HEK293 (cell line): ENCODE measurements at regions not wholly inside any gene's neighbourhood (a gene's known extent, or its start where the extent isn't known, plus 50 kb on each side); places are given as distances from the start of the nearest gene placed in this dataset.

Source experiments
- EGR2 ChIP-seq: fragments of 450-650 bp; formaldehyde crosslinking; IDR thresholded peaks from 2 replicates; pipeline ENCODE4 v1.5.1; 2016; ENCODE audit warnings: low read depth, missing biosample characterization, missing genetic modification characterization
- FEZF1 ChIP-seq: fragments of 450-650 bp; formaldehyde crosslinking; IDR thresholded peaks from 2 replicates; pipeline ENCODE4 v1.5.1; 2016; ENCODE audit warnings: missing biosample characterization, missing genetic modification characterization
- GLI4 ChIP-seq: fragments of 450-650 bp; formaldehyde crosslinking; IDR thresholded peaks from 2 replicates; pipeline ENCODE4 v1.5.1; 2016; ENCODE audit warnings: missing biosample characterization, missing genetic modification characterization
- HOXC10 ChIP-seq: sonication (generic); formaldehyde crosslinking; IDR thresholded peaks from 2 replicates; pipeline ENCODE4 v1.8.1; 2023; ENCODE audit warnings: mild to moderate bottlenecking, missing genetic modification reagents
- KLF10 ChIP-seq: fragments of 450-650 bp; IDR thresholded peaks from 2 replicates; pipeline ENCODE4 v1.5.1; 2018; ENCODE audit warnings: missing biosample characterization, mild to moderate bottlenecking, missing genetic modification characterization
- KLF8 ChIP-seq: fragments of 450-650 bp; formaldehyde crosslinking; IDR thresholded peaks from 2 replicates; pipeline ENCODE4 v1.5.1; 2016; ENCODE audit warnings: missing biosample characterization, missing genetic modification characterization
- RBAK ChIP-seq: fragments of 450-650 bp; formaldehyde crosslinking; IDR thresholded peaks from 2 replicates; pipeline ENCODE4 v1.5.1; 2016; ENCODE audit warnings: missing biosample characterization, missing genetic modification characterization
- REPIN1 ChIP-seq: fragments of 450-650 bp; formaldehyde crosslinking; IDR thresholded peaks from 2 replicates; pipeline ENCODE4 v1.5.1; 2017; ENCODE audit warnings: missing biosample characterization, missing genetic modification characterization, low read depth
- SETDB1 ChIP-seq: IDR thresholded peaks from one replicate; pipeline ENCODE4 v1.6.1; 2017; ENCODE audit warnings: mild to moderate bottlenecking, low read length, moderate library complexity, mixed read lengths; ENCODE audit not compliant: insufficient read length
- TRIM28 ChIP-seq: IDR thresholded peaks from 2 replicates; pipeline ENCODE4 v1.6.1; 2011; ENCODE audit warnings: low read length, control low read depth, borderline replicate concordance
- YY1 ChIP-seq: fragments of 450-650 bp; formaldehyde crosslinking; IDR thresholded peaks from 2 replicates; pipeline ENCODE4 v1.5.1; 2018; ENCODE audit warnings: missing biosample characterization, missing genetic modification characterization
- ZBTB1 ChIP-seq: fragments of 450-650 bp; formaldehyde crosslinking; IDR thresholded peaks from 2 replicates; pipeline ENCODE4 v1.5.1; 2016; ENCODE audit warnings: missing biosample characterization, missing genetic modification characterization
- ZBTB20 ChIP-seq: fragments of 450-650 bp; formaldehyde crosslinking; IDR thresholded peaks from 2 replicates; pipeline ENCODE4 v1.5.1; 2016; ENCODE audit warnings: missing biosample characterization, missing genetic modification characterization
- ZFP3 ChIP-seq: fragments of 450-650 bp; formaldehyde crosslinking; IDR thresholded peaks from 2 replicates; pipeline ENCODE4 v1.5.1; 2016; ENCODE audit warnings: low read depth, missing biosample characterization, missing genetic modification characterization
- ZFP37 ChIP-seq: fragments of 450-650 bp; formaldehyde crosslinking; IDR thresholded peaks from 2 replicates; pipeline ENCODE4 v1.5.1; 2016; ENCODE audit warnings: missing biosample characterization, missing genetic modification characterization
- ZNF10 ChIP-seq: fragments of 450-650 bp; formaldehyde crosslinking; IDR thresholded peaks from 2 replicates; pipeline ENCODE4 v1.5.1; 2017; ENCODE audit warnings: missing biosample characterization, missing genetic modification characterization
- ZNF140 ChIP-seq: fragments of 450-650 bp; formaldehyde crosslinking; IDR thresholded peaks from 2 replicates; pipeline ENCODE4 v1.5.1; 2016; ENCODE audit warnings: missing biosample characterization, missing genetic modification characterization
- ZNF16 ChIP-seq: fragments of 450-650 bp; formaldehyde crosslinking; IDR thresholded peaks from 2 replicates; pipeline ENCODE4 v1.5.1; 2016; ENCODE audit warnings: low read depth, missing biosample characterization, missing genetic modification characterization
- ZNF24 ChIP-seq: fragments of 450-650 bp; formaldehyde crosslinking; IDR thresholded peaks from 2 replicates; pipeline ENCODE4 v1.5.1; 2016; ENCODE audit warnings: missing biosample characterization, missing genetic modification characterization
- ZNF354C ChIP-seq: fragments of 450-650 bp; formaldehyde crosslinking; IDR thresholded peaks from 2 replicates; pipeline ENCODE4 v1.5.1; 2016; ENCODE audit warnings: missing biosample characterization, missing genetic modification characterization, low read depth, borderline replicate concordance
- ZNF404 ChIP-seq: fragments of 450-650 bp; formaldehyde crosslinking; IDR thresholded peaks from 2 replicates; pipeline ENCODE4 v1.5.1; 2017; ENCODE audit warnings: missing biosample characterization, missing genetic modification characterization
- ZNF416 ChIP-seq: fragments of 450-650 bp; formaldehyde crosslinking; IDR thresholded peaks from 2 replicates; pipeline ENCODE4 v1.5.1; 2016; ENCODE audit warnings: missing biosample characterization, missing genetic modification characterization
- ZNF521 ChIP-seq: fragments of 450-650 bp; formaldehyde crosslinking; IDR thresholded peaks from 2 replicates; pipeline ENCODE4 v1.5.1; 2017; ENCODE audit warnings: missing biosample characterization, mild to moderate bottlenecking, missing genetic modification characterization
- ZNF529 ChIP-seq: fragments of 450-650 bp; formaldehyde crosslinking; IDR thresholded peaks from 2 replicates; pipeline ENCODE4 v1.5.1; 2017; ENCODE audit warnings: missing genetic modification characterization, missing biosample characterization; ENCODE audit not compliant: insufficient replicate concordance
- ZNF544 ChIP-seq: fragments of 450-650 bp; formaldehyde crosslinking; IDR thresholded peaks from 2 replicates; pipeline ENCODE4 v1.5.0; 2017; ENCODE audit warnings: missing biosample characterization, missing genetic modification characterization
- ZNF555 ChIP-seq: fragments of 450-650 bp; formaldehyde crosslinking; conservative IDR thresholded peaks from 2 replicates; pipeline ENCODE4 v1.5.1; 2017; ENCODE audit warnings: missing biosample characterization, mild to moderate bottlenecking, missing genetic modification characterization, inconsistent platforms
- ZNF558 ChIP-seq: fragments of 450-650 bp; formaldehyde crosslinking; IDR thresholded peaks from 2 replicates; pipeline ENCODE4 v1.5.1; 2016; ENCODE audit warnings: missing biosample characterization, missing genetic modification characterization
- ZNF610 ChIP-seq: fragments of 450-650 bp; formaldehyde crosslinking; IDR thresholded peaks from 2 replicates; pipeline ENCODE4 v1.5.1; 2016; ENCODE audit warnings: missing biosample characterization, missing genetic modification characterization, borderline replicate concordance
- ZNF626 ChIP-seq: fragments of 450-650 bp; sonication (Bioruptor Pico); formaldehyde crosslinking; IDR thresholded peaks from 2 replicates; pipeline ENCODE4 v1.5.1; 2018; ENCODE audit warnings: missing biosample characterization, missing genetic modification characterization, inconsistent platforms
- ZNF654 ChIP-seq: fragments of 450-650 bp; formaldehyde crosslinking; IDR thresholded peaks from 2 replicates; pipeline ENCODE4 v1.5.1; 2016; ENCODE audit warnings: low read depth, missing biosample characterization, missing genetic modification characterization
- ZNF664 ChIP-seq: fragments of 450-650 bp; formaldehyde crosslinking; IDR thresholded peaks from 2 replicates; pipeline ENCODE4 v1.5.1; 2016; ENCODE audit warnings: missing biosample characterization, missing genetic modification characterization
- ZNF701 ChIP-seq: fragments of 450-650 bp; formaldehyde crosslinking; IDR thresholded peaks from 2 replicates; pipeline ENCODE4 v1.5.1; 2016; ENCODE audit warnings: missing biosample characterization, missing genetic modification characterization
- ZNF747 ChIP-seq: fragments of 450-650 bp; formaldehyde crosslinking; IDR thresholded peaks from 2 replicates; pipeline ENCODE4 v1.5.1; 2016; ENCODE audit warnings: missing biosample characterization, missing genetic modification characterization
- ZNF837 ChIP-seq: fragments of 450-650 bp; formaldehyde crosslinking; IDR thresholded peaks from 2 replicates; pipeline ENCODE4 v1.5.1; 2016; ENCODE audit warnings: missing biosample characterization, missing genetic modification characterization
- ZNF843 ChIP-seq: fragments of 450-650 bp; formaldehyde crosslinking; IDR thresholded peaks from 2 replicates; pipeline ENCODE4 v1.5.1; 2016; ENCODE audit warnings: missing biosample characterization, missing genetic modification characterization
- ZSCAN5A ChIP-seq: fragments of 450-650 bp; formaldehyde crosslinking; IDR thresholded peaks from 2 replicates; pipeline ENCODE4 v1.5.1; 2016; ENCODE audit warnings: missing biosample characterization, missing genetic modification characterization
- ZXDB ChIP-seq: fragments of 450-650 bp; formaldehyde crosslinking; IDR thresholded peaks from 2 replicates; pipeline ENCODE4 v1.5.1; 2016; ENCODE audit warnings: missing biosample characterization, missing genetic modification characterization
- TF ChIP-seq, protein P1 (sequence below): fragments of 450-650 bp; formaldehyde crosslinking; IDR thresholded peaks from 2 replicates; pipeline ENCODE4 v1.5.1; 2017; ENCODE audit warnings: missing biosample characterization, missing genetic modification characterization
- TF ChIP-seq, protein P2 (sequence below): fragments of 450-650 bp; formaldehyde crosslinking; IDR thresholded peaks from 2 replicates; pipeline ENCODE4 v1.5.1; 2016; ENCODE audit warnings: missing biosample characterization, missing genetic modification characterization

DNA sequence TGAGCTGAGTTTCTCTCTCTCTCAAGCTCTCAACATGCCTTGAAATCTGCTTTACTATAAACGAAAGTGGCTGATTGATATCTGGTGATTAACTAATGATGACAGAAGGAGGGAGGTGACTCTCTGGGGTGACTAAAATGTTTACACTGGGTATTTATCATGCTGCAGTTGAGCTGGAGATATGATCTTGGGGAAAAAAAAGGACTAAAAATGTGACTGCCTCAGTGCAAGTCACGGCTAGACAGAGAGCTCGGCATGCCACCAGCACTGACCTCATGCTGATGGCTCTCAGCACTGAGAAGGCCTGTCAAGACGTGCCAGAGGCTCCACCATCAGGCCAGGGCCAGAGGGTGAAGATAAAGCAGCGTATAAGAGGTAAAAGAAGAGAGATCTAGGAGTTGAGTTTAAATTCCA lies 103.1 kb upstream of the SPACA1 start (continued):
- TF ChIP-seq ZNF521 (tag by site-specific recombination) = no peak
- peak; percentile 93 for TF ChIP-seq ZNF24
- no peak for TF ChIP-seq SETDB1
- TF ChIP-seq ZNF837 (tag by site-specific recombination) = no peak
- no peak for TF ChIP-seq ZNF140 (tag by site-specific recombination)
- TF ChIP-seq ZNF626 (tag by site-specific recombination) = no peak
- peak; percentile 87 for TF ChIP-seq FEZF1 (tag by site-specific recombination)
- no peak for TF ChIP-seq YY1 (tag by site-specific recombination)
- TF ChIP-seq ZNF529 (tag by site-specific recombination) = no peak
- TF ChIP-seq HOXC10 (CRISPR knock-in tag) = no peak
- peak; percentile 23; the same call in 1 of the 2 replicates for TF ChIP-seq ZNF610 (tag by site-specific recombination)
- TF ChIP-seq REPIN1 = no peak
- no peak for TF ChIP-seq ZXDB (tag by site-specific recombination)
- TF ChIP-seq GLI4 (tag by site-specific recombination) = no peak
- no peak for TF ChIP-seq ZNF555 (tag by site-specific recombination)
- 0 out of 2 replicates have a peak, but pooled peaks have one; percentile 17 for TF ChIP-seq ZNF664 (tag by site-specific recombination)
- TF ChIP-seq ZFP37 (tag by site-specific recombination) = 0 out of 2 replicates have a peak, but pooled peaks have one; percentile 33
- TF ChIP-seq ZBTB20 (tag by site-specific recombination) = no peak; the same call in 1 of the 2 replicates
- no peak for TF ChIP-seq ZNF16 (tag by site-specific recombination)
- peak; percentile 61; the same call in 1 of the 2 replicates for TF ChIP-seq KLF10 (tag by site-specific recombination)
- TF ChIP-seq ZNF747 (tag by site-specific recombination) = no peak
- TF ChIP-seq ZNF558 = peak; percentile 74; the same call in 1 of the 2 replicates
- TF ChIP-seq ZNF654 (tag by site-specific recombination) = peak; percentile 47
- TF ChIP-seq EGR2 (tag by site-specific recombination) = no peak
- no peak for TF ChIP-seq ZNF354C (tag by site-specific recombination)
- TF ChIP-seq ZNF843 (tag by site-specific recombination) = peak; percentile 93
- TF ChIP-seq ZNF10 (tag by site-specific recombination) = 0 out of 2 replicates have a peak, but pooled peaks have one; percentile 44
- peak; percentile 77 for TF ChIP-seq TRIM28
- TF ChIP-seq ZNF701 (tag by site-specific recombination) = no peak
- TF ChIP-seq ZBTB1 (tag by site-specific recombination) = no peak
- TF ChIP-seq, protein P1, sequence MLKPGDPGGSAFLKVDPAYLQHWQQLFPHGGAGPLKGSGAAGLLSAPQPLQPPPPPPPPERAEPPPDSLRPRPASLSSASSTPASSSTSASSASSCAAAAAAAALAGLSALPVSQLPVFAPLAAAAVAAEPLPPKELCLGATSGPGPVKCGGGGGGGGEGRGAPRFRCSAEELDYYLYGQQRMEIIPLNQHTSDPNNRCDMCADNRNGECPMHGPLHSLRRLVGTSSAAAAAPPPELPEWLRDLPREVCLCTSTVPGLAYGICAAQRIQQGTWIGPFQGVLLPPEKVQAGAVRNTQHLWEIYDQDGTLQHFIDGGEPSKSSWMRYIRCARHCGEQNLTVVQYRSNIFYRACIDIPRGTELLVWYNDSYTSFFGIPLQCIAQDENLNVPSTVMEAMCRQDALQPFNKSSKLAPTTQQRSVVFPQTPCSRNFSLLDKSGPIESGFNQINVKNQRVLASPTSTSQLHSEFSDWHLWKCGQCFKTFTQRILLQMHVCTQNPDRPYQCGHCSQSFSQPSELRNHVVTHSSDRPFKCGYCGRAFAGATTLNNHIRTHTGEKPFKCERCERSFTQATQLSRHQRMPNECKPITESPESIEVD (tag by site-specific recombination) = peak; percentile 93
- TF ChIP-seq KLF8 (tag by site-specific recombination) = peak; percentile 42; the same call in 1 of the 2 replicates
- TF ChIP-seq ZFP3 (tag by site-specific recombination) = no peak
- TF ChIP-seq, protein P2, sequence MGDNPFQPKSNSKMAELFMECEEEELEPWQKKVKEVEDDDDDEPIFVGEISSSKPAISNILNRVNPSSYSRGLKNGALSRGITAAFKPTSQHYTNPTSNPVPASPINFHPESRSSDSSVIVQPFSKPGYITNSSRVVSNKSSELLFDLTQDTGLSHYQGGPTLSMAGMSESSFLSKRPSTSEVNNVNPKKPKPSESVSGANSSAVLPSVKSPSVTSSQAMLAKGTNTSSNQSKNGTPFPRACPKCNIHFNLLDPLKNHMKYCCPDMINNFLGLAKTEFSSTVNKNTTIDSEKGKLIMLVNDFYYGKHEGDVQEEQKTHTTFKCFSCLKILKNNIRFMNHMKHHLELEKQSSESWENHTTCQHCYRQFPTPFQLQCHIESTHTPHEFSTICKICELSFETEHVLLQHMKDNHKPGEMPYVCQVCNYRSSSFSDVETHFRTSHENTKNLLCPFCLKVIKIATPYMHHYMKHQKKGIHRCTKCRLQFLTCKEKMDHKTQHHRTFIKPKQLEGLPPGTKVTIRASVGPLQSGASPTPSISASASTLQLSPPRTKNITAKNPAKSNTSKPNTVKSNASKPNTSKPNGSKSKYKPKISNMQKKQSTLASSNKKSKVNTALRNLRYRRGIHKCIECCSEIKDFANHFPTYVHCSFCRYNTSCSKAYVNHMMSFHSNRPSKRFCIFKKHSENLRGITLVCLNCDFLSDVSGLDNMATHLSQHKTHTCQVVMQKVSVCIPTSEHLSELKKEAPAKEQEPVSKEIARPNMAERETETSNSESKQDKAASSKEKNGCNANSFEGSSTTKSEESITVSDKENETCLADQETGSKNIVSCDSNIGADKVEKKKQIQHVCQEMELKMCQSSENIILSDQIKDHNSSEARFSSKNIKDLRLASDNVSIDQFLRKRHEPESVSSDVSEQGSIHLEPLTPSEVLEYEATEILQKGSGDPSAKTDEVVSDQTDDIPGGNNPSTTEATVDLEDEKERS = no peak
- no peak for TF ChIP-seq RBAK (tag by site-specific recombination)
- TF ChIP-seq ZNF404 = no peak
- no peak for TF ChIP-seq ZSCAN5A (tag by site-specific recombination)
- no peak for TF ChIP-seq ZNF544 (tag by site-specific recombination)
- no peak for TF ChIP-seq ZNF416
